GM12892 (cell line): ENCODE measurements at regions not wholly inside any gene's neighbourhood (a gene's known extent, or its start where the extent isn't known, plus 50 kb on each side); places are given as distances from the start of the nearest gene placed in this dataset.

ENCODE experiments used
- POLR2A ChIP-seq: IDR thresholded peaks from 2 replicates; pipeline ENCODE4 v1.6.1; 2011; ENCODE audit warnings: low read depth, low read length, control low read depth
- TAF1 ChIP-seq: IDR thresholded peaks from 2 replicates; pipeline ENCODE4 v1.6.1; 2011; ENCODE audit warnings: low read depth, mild to moderate bottlenecking, control low read depth, low read length, borderline replicate concordance

DNA sequence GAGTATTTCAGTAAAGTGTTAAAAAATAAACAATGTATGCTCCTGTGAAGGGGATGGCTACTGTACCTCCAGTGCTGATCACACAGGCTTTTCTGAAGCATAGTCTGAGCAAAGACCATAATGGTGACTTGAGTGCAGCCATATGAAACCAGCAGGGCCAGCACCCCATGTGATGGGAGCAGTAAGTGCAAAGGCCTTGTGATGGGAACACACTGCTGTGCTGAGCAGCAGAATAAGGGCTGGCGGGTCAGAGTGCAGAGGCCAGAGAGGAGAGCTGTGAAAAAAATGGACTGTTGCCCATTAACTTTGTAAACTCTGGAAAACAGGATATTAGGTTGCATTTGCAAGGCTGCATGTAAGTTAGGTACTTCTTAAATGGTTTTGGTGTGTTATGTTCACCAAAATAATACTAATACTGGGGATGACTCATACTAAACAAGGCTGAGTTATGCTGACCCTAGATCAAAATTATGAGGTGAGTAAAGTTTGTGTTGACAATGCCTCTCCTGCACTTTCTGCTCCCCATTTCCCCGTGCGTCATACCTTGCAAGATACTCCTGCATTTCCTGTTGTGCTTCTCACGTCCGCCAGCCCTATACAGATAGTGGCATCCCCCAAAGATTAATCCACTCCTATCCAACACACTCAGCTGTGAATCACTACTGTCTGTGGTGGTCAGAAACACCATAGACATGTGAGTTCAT is 67.0 kb upstream of the FAM9A start:
- TF ChIP-seq POLR2A (no peak), TAF1 (no peak)
